ENCODE measurements at regions not wholly inside any gene's neighbourhood (a gene's known extent, or its start where the extent isn't known, plus 50 kb on each side); places are given as distances from the start of the nearest gene placed in this dataset.

DNA sequence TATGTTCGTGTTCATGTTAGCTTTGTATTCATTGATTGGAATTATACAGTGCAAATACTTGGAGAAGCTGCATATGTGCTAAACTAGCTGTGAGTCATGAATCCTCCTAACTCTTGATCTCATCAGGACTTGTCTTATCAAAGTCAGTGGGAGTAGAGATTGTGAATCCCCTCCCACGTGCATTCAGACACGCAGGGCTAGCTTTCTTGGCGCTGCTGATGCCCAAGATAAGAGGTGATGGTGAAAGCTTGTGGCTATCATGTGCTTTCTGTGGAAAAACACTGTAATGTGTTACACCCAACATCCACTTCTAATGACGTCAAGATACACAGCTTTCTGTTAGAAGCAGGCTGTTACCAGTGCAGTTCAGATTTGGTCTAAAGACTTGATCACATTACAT lies 348.7 kb upstream of the HAND2 start:
- H3K27me3 ChIP-seq (ENCODE audit: low read length), result peaks cover 50% of the 10 kb centered on the region
- no peaks in the 10 kb centered on the region for H3K9me2 ChIP-seq (replicated peaks; ENCODE audit: low read length)
- POLR2A ChIA-PET (ENCODE audit: unreplicated experiment), result no interaction called here
- TF ChIP-seq EZH2 (IDR thresholded peaks at IDR 0.05; ENCODE audit: low read length, unreplicated experiment) (no peak), CTCF (conservative IDR thresholded peaks at IDR 0.05; ENCODE audit: low read depth, low read length) (no peak), EZH2phosphoT487 (IDR thresholded peaks at IDR 0.05; ENCODE audit: borderline replicate concordance, low read length) (no peak)
- no peaks in the 10 kb centered on the region for H3F3A ChIP-seq (ENCODE audit: low read length, unreplicated experiment)
- H3K9ac ChIP-seq (ENCODE audit: low read length), result no peak overlapping the region
- CTCF ChIA-PET, result interaction anchor here (0.7 kb wide), 1 partner anchor 436 kb away, joined by 3 read pairs; no protein-coding TSS in a partner anchor
- H3K79me2 ChIP-seq (ENCODE audit: low read length), result no peaks in the 10 kb centered on the region
- H3K36me3 ChIP-seq (ENCODE audit: low read depth, low read length), result no peaks in the 10 kb centered on the region
- H3K4me1 ChIP-seq (ENCODE audit: insufficient read depth, low read length), result no peaks in the 10 kb centered on the region
- H3K4me3 ChIP-seq (ENCODE audit: low read length), result no peak overlapping the region
- no peak for DNase-seq
- H3K9me3 ChIP-seq (ENCODE audit: low read length), result no peaks in the 10 kb centered on the region
- H2AFZ ChIP-seq (ENCODE audit: low read length), result no peak overlapping the region
- intact Hi-C loops (cut with micrococcal nuclease), result no loop called here
- no TSS peak for BruUV-seq (replicated peaks)
- H3K4me2 ChIP-seq (ENCODE audit: low read length), result no peak overlapping the region
- no peaks in the 10 kb centered on the region for H4K20me1 ChIP-seq (ENCODE audit: low read length)
- no peak overlapping the region for H3K27ac ChIP-seq (ENCODE audit: low read length)
- ATAC-seq, result no peak

DNA sequence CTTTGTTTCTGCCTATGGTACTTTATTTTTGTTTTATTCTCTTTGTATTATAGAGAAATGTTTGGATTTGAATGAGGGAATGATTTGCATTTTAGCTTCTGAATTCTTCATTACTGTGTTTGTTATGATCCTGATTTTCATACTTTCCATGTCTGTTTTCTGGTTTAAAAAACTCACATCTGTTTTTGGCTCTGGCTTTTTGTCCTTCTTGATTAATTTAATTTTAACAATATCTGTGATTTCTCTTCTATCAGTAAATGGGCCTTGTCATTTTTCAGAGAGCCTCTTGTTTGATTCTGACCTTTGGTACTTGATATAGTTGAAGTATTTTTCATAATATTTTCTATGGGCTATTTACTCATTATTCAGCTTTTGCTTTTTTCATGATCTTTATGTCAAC lies 341.6 kb upstream of the HAND2 start:
- CTCF ChIA-PET, result no interaction called here

DNA sequence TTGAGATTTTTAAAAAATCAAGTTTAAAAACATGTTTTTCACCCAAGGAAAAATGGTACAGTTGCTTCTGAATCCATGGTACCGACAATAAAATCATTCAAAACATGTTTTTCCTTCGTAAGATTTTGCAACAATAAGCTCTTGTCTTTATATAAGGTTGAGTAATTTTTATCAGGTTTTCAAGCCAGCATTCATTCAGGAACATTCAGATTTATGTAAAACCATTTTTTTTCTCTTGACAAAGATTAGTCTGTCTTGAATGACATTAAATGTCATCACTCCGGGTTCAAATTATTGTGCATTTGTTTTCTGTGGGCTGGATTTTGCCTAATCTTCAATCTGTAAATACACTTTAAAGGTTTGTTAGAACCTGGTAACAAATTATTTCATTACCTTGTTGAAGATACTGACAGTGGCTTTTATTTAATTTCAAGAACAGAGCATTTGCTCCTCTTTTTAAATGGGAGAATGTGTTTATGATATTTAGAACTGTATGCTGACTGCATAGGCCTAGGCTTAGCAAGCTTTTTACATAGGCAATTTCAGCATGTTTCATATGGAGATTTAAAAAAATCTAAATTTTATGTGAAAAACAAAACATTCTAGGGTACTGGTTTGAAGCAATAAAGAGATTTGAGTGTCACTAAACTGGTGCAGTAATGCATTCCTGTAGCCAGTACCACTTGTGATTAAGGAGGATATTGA lies 336.4 kb upstream of the HAND2 start:
- intact Hi-C loops (cut with micrococcal nuclease), result no loop called here
- no TSS peak for BruUV-seq (replicated peaks)
- DNase-seq, result no peak
- Histone ChIP-seq H3K27ac (ENCODE audit: low read length) (no peak overlapping the region), H3K27me3 (ENCODE audit: low read length) (no peaks in the 10 kb centered on the region), H3K79me2 (ENCODE audit: low read length) (no peaks in the 10 kb centered on the region), H3K9me3 (ENCODE audit: low read length) (no peaks in the 10 kb centered on the region), H2AFZ (ENCODE audit: low read length) (no peak overlapping the region), H3K4me2 (ENCODE audit: low read length) (no peak overlapping the region), H4K20me1 (ENCODE audit: low read length) (no peaks in the 10 kb centered on the region), H3K4me3 (ENCODE audit: low read length) (no peak overlapping the region), H3K9ac (ENCODE audit: low read length) (no peak overlapping the region), H3K4me1 (ENCODE audit: insufficient read depth, low read length) (no peaks in the 10 kb centered on the region), H3K36me3 (ENCODE audit: low read depth, low read length) (no peaks in the 10 kb centered on the region), H3F3A (ENCODE audit: low read length, unreplicated experiment) (no peaks in the 10 kb centered on the region), H3K9me2 (replicated peaks; ENCODE audit: low read length) (no peaks in the 10 kb centered on the region)
- TF ChIP-seq EZH2phosphoT487 (IDR thresholded peaks at IDR 0.05; ENCODE audit: borderline replicate concordance, low read length), result no peak
- no peak for TF ChIP-seq CTCF (conservative IDR thresholded peaks at IDR 0.05; ENCODE audit: low read depth, low read length)
- no peak for TF ChIP-seq EZH2 (IDR thresholded peaks at IDR 0.05; ENCODE audit: low read length, unreplicated experiment)
- CTCF ChIA-PET, result no interaction called here
- POLR2A ChIA-PET (ENCODE audit: unreplicated experiment), result no interaction called here
- ATAC-seq, result no peak

More for the DNA sequence above, 341.6 kb upstream of the HAND2 start:
- BruUV-seq (replicated peaks), result no TSS peak
- ATAC-seq, result no peak
- Histone ChIP-seq H3K4me1 (ENCODE audit: insufficient read depth, low read length) (no peaks in the 10 kb centered on the region), H3K27me3 (ENCODE audit: low read length) (peaks cover 12% of the 10 kb centered on the region), H3K9ac (ENCODE audit: low read length) (no peak overlapping the region), H3K79me2 (ENCODE audit: low read length) (no peaks in the 10 kb centered on the region), H3F3A (ENCODE audit: low read length, unreplicated experiment) (no peaks in the 10 kb centered on the region), H2AFZ (ENCODE audit: low read length) (no peak overlapping the region), H3K9me2 (replicated peaks; ENCODE audit: low read length) (no peaks in the 10 kb centered on the region), H4K20me1 (ENCODE audit: low read length) (no peaks in the 10 kb centered on the region), H3K4me3 (ENCODE audit: low read length) (no peak overlapping the region), H3K27ac (ENCODE audit: low read length) (no peak overlapping the region), H3K36me3 (ENCODE audit: low read depth, low read length) (no peaks in the 10 kb centered on the region), H3K9me3 (ENCODE audit: low read length) (no peaks in the 10 kb centered on the region), H3K4me2 (ENCODE audit: low read length) (no peak overlapping the region)
- intact Hi-C loops (cut with micrococcal nuclease), result no loop called here
- TF ChIP-seq EZH2 (IDR thresholded peaks at IDR 0.05; ENCODE audit: low read length, unreplicated experiment), result no peak
- no peak for DNase-seq
- POLR2A ChIA-PET (ENCODE audit: unreplicated experiment), result no interaction called here

Data from PC-3 (cell line).